GM10248 (cell line): ENCODE measurements at regions not wholly inside any gene's neighbourhood (a gene's known extent, or its start where the extent isn't known, plus 50 kb on each side); places are given as distances from the start of the nearest gene placed in this dataset.
"Not testable (repeated sequence)": the region's sequence is repeated elsewhere in the genome, so short reads cannot be mapped to it uniquely, and the experiment has no call there.

Experiments
- CTCF ChIA-PET: fragments of 300-600 bp; sonication (Branson Sonifier 250); formaldehyde crosslinking; extraction: SDS; loops from one replicate; lab custom pipeline; 2021; ENCODE audit warnings: antibody characterized with exemption; lab: Yijun Ruan, JAX
- POLR2A ChIA-PET: fragments of 350-650 bp; sonication (Branson Sonifier 250); formaldehyde crosslinking; extraction: SDS; loops from one replicate; lab custom pipeline; 2020; ENCODE audit warnings: antibody characterized with exemption; lab: Yijun Ruan, JAX
- DNase-seq: peaks from one replicate; pipeline ENCODE4 v3.0.0; 2012; ENCODE audit errors: extremely low spot score
- TF ChIP-seq, protein P1 (sequence below): IDR thresholded peaks from 2 replicates; pipeline ENCODE4 v1.5.1; 2012; ENCODE audit warnings: mild to moderate bottlenecking, low read depth; ENCODE audit errors: extremely low read depth, missing control alignments, control extremely low read depth

DNA sequence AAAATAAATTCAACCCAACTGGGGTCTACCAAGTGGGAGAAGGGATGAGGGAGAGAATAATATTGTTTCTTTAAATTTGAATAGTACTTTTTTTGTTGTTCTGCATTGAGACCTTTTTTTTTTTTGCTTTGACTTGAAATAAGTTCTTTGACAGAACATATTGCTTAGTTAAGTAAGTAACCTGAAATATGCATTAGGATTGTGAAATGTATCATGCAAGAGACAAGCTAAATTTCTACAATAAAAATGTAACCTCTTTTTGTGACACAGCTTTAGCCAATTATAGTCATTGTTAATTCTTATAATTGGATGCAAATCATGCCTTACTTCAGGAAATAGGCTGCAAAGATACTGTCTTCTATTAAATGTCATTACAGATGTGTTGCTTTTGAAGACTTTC is 150.0 kb upstream of the GOT2 start:
- CTCF ChIA-PET = interaction anchor here (0.9 kb wide), 1 partner anchor 30 kb away, joined by 3 read pairs; no protein-coding TSS in a partner anchor
- TF ChIP-seq, protein P1, sequence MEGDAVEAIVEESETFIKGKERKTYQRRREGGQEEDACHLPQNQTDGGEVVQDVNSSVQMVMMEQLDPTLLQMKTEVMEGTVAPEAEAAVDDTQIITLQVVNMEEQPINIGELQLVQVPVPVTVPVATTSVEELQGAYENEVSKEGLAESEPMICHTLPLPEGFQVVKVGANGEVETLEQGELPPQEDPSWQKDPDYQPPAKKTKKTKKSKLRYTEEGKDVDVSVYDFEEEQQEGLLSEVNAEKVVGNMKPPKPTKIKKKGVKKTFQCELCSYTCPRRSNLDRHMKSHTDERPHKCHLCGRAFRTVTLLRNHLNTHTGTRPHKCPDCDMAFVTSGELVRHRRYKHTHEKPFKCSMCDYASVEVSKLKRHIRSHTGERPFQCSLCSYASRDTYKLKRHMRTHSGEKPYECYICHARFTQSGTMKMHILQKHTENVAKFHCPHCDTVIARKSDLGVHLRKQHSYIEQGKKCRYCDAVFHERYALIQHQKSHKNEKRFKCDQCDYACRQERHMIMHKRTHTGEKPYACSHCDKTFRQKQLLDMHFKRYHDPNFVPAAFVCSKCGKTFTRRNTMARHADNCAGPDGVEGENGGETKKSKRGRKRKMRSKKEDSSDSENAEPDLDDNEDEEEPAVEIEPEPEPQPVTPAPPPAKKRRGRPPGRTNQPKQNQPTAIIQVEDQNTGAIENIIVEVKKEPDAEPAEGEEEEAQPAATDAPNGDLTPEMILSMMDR = no peak
- POLR2A ChIA-PET = no interaction called here
- DNase-seq = no peak

DNA sequence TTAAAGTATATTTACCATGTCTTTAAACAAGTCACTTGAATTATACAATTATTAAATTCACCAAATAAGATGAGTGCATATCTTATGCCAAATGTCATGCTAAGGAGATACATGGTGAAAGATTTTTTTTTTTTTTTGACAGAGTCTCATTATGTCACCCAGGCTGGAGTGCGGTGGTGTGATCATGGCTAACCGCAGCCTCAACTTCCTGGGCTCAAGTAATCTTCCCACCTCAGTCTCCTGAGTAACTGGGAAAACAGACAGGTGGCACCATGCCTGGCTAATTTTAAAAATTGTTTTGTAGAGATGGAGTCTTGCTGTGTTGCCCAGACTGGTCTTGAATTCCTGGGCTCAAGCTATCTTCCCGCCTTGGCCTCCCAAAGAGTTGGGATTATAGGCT is 149.0 kb upstream of the GOT2 start:
- DNase-seq = no peak
- TF ChIP-seq, protein P1 = no peak
- CTCF ChIA-PET = no interaction called here
- POLR2A ChIA-PET = no interaction called here

DNA sequence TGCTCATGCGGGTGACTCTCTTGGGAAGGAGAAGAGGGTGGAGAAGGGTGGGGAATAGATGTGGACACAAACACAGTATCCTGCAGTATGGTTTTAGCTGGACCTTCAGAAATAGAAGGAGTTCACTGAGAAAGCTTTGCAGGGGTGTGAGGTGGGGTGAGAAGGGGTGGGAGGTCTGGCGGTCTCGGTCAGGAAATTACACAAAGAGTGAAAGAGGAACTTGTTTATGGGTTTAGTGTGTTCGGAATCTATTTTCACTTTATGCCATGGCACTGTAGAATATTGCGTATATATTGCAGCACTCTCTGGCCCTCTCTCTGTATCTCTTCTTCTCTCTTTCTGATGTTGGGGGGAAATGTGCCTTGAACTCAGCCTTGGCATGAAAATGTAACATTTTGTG is 148.2 kb upstream of the GOT2 start:
- ChIA-PET POLR2A (no interaction called here), CTCF (no interaction called here)
- peak; percentile 47 for DNase-seq
- TF ChIP-seq, protein P1 = no peak

DNA sequence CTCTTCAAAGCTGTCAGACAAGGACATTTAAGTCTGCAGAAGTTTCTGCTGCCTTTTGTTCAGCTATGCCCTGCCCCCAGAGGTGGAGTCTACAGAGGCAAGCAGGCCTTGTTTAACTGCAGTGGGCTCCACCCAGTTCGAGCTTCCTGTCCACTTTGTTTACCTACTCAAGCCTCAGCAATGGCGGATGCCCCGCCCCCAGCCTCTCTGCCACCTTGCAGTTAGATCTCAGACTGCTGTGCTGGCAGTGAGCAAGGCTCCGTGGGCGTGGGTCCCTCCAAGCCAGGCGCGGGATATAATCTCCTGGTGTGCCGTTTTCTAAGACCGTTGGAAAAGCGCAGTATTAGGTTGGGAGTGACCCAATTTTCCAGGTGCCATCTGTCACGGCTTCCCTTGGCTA is 144.5 kb upstream of the GOT2 start:
- POLR2A ChIA-PET, DNase-seq: not testable (repeated sequence)
- CTCF ChIA-PET = interaction anchor here (1.2 to 1.6 kb wide), 2 partner anchors 16 to 35 kb away, joined by 4 read pairs; no protein-coding TSS in a partner anchor

DNA sequence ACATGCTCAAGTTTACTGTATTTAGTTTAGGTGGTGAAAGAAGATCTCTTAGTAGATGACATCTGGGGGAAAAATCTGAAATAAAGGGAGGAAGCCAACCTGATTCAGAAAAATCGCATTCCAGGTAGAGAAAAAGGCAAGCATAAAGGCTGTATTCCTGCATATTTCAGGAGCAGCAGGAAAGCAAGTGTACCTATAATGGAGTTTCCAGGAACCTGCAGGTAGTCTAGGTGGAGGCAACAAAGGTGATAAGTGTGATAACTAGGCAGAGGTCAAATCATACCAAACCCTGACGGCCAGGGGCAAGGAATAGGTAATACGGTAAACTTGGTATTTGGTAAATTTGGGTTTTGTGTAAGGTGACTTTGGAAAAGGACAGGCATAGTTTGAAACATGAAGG is 132.8 kb upstream of the GOT2 start:
- TF ChIP-seq, protein P1 = no peak
- POLR2A ChIA-PET = no interaction called here
- no peak for DNase-seq
- CTCF ChIA-PET = no interaction called here

DNA sequence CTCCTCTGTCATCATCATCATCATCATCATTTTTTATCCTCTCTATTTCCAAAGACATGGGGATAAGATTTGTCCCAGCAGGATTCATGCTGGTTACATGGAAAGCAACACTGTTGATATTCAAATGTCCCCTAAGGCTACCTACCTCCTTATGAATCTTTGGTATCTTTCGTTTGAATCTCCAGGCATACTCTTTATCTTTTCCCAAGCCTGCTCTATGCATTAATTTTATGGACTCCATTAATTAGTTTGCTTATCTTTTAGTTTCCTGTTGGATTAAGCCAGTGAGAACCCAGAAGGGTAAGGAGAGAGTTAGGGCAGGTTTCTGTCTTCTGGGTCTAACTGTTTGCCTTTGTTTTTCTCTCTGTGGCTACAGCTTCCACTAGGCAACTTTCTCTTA is 129.6 kb upstream of the GOT2 start:
- ChIA-PET CTCF (interaction anchor here (1.2 to 1.4 kb wide), 2 partner anchors 13 to 50 kb away, joined by 3 read pairs; no protein-coding TSS in a partner anchor), POLR2A (no interaction called here)
- TF ChIP-seq, protein P1 = no peak
- no peak for DNase-seq

DNA sequence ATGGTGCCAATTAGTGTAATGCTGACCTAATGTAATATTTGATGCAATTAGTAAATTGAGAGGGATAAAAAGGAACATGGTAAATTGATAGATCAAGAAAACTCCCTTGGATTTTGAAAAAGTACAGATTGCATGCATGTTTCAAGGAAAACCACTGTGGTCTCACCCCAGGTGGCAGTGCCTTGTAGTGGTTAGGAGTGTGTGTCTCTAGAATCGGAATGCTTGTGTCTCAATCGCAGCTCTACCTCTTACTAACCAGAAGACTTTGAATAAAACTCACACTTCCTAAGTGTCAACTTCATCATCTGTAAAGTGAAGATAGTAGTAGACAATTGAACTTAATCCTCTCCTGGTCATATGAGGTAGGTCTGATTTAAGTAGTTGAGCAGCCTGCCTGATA is 128.9 kb upstream of the GOT2 start:
- TF ChIP-seq, protein P1 = no peak
- CTCF ChIA-PET = interaction anchor here (1.0 to 1.4 kb wide), 5 partner anchors 9 to 51 kb away, joined by 3 to 4 read pairs (median 3); no protein-coding TSS in a partner anchor
- POLR2A ChIA-PET = no interaction called here
- DNase-seq = no peak
